ENCODE measurements at regions not wholly inside any gene's neighbourhood (a gene's known extent, or its start where the extent isn't known, plus 50 kb on each side); places are given as distances from the start of the nearest gene placed in this dataset.

DNA sequence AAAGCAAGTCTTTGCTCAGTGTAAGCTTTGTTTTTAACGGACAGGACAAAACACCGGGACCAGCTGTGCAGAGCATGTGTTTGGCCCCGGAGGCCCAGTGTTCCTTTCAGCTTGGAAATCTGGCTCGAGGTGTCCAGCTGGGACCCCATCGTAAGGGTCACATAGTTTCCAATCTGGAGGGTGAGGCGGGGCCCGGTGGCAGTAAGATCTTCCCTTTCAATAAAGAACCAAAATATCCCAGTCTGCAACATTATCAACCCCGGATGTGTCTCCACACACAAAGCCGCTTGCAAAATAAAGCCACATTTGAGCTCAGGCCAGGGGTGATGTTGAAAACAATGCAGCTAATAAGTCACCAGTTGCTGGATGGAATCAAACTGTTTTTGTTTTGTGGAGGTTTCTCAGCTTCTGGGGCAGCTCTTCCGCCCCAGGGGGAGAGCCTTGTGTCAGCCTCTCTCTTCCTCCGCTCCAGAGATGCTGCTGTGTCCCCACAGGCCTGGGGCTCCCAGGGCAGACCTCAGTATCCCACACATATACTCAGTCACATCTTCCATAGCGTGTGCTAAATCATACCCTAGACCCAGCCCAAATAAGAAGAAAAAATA is 138.6 kb upstream of the GLI2 start:
- no peak for DNase-seq

- no peak for DNase-seq
Measured at GRCh38 chr2:120597595-120598193, 138.0 kb upstream of the GLI2 start.

GRCh38 chr2:120598416-120598815 is 137.3 kb upstream of the GLI2 start:
- DNase-seq: no peak

DNA sequence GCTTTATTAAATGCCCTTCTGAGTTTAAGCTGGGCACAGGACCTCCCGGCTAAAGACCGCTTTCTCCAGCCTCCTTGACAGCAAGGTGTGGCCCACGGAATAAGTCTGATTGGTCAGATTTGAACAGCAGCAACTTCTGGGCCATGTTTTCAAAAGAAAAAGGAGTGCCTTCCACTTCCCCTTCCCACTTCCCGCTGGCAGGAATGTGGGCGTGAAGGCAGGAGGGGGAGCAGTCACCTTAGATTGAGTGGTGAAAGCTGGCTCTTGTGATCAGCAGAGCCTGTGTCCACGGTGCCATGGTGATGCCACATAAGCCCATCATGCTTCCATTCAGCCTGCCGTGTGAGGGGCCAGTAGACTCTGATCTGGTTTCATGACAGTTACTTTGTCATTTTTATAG is 136.6 kb upstream of the GLI2 start:
- DNase-seq: no peak

DNA sequence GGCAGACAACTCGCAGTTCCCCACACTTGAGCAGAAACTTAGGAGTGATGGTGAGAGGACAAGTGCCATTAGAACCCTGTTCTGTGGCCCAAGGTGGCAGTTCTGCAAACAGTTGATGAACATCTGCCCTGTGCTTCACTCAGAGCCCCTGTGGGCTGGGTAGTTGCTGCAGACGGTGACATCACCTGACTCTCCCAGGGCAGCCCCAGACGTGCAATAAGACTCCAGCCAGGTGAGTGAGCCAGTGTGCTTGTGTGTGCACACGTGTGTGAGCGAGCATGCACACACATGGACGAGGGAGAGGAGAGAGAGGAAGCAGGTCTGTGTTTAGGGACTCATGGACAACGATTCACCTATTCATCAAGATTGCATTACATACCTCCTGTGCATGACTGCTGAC is 136.0 kb upstream of the GLI2 start:
- DNase-seq: no peak

- no peak for DNase-seq
Measured at GRCh38 chr2:120600335-120600734, 135.3 kb upstream of the GLI2 start.

DNA sequence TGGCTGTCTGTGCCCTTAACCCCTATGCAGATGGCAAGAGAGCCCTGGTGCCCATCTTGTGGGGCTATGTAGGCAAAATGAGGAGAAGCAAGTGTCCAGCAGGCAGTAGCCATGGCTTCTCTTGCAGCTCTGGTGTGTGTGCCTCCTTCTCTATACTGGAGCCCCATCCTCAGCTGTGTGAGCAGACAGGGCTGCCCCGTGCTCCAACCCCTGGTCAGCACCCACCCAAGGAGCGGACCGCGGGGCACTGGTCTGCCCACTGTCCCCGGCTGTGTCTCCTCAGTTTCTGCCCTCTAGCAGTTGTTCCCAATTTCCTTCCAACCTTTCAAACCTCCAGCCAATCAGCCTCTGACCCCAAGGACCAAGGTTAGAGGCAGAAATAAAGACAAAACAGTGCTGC is 134.9 kb upstream of the GLI2 start:
- DNase-seq: no peak

DNA sequence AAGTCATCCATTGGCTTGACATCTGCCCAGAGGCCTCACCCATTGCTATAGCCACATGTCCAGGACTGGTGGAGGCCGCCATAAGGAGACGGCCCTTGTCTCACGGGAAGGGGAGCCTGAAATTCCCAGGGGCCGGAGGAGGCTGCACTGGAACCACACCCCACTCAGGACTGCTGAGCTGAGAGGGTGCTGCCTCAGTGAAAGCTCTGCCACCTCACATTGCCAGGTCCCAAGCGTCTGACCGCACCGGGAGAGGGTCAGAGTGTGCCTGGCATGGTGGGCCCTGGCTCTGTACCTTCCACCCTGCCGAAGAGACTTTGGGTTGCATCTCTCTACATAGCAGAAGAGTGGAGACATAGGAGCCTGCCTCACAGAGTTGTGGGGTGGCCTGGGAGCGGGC is 134.1 kb upstream of the GLI2 start:
- DNase-seq: no peak

DNA sequence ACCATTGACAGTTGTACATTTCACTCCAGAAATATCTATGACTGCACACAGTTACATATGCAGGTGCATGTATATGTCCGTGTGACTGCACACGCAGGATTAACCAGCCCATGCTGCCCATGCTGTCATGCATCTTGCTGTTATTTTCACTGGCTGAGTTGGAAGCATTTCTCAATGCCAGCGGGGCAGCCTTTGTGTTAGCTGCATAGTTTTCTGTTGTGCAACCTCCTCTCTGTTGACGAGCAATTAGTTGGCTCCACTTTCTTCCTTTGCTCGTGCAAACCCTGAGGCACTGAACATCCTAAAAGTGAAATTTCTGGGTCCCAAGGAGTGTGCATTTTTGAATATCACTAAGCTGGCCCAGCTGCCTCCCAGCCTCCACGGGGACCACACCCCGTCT is 133.4 kb upstream of the GLI2 start:
- DNase-seq: no peak

DNA sequence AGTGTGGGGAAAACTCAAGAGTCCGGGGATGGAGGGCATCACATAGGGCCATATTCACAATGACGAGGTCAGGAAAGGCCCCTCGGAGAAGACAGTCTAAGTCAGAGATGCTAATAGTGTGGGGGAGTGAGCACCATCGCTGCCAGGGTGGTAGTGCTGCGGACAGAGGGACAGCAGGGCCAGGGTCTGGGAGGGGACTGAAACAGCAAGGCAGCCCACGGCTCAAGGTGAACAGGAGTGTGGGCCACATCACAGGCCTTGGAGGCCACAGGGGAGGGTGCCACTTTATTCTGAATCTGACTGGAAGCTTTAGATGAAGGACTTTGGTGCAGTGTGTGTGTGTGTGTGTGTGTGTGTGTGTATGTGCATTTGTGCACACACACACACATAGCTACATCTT is 130.9 kb upstream of the GLI2 start:
- DNase-seq: no peak

DNA sequence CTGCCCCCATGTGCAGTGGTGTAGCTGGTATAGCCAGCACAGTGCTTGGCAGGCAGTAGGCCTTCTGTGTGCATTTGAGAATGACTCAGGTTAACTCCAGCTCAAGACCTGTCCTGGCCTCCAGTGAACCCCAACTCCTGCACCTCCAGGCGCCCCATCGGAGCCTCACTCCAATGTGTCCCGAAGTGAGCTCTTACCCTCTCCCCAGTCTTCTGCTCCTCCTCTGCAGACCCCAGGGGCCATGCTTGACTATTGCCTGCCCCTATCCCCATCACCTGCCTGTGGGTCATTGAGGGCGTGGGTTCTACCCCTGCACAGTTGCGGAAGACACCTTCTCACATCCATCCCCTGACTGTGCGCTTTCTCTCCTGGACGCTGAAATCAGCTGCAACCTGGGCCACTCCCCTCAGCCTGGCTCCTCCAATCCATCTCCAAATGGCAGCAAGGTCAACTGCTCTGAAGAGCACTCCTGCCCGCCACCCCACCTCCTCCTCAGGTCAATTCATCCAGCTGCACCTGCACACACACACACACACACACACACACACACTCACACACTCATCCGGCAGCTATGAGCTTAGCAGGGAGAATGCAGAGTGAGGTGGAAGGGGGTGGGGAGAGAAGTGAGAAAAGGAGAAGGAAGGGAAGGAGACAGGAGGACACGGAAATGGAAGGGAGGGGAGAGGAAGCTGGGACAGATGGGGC is 130.3 kb upstream of the GLI2 start:
- DNase-seq: no peak

- DNase-seq: no peak
Measured at GRCh38 chr2:120606280-120606679, 129.4 kb upstream of the GLI2 start.

DNA sequence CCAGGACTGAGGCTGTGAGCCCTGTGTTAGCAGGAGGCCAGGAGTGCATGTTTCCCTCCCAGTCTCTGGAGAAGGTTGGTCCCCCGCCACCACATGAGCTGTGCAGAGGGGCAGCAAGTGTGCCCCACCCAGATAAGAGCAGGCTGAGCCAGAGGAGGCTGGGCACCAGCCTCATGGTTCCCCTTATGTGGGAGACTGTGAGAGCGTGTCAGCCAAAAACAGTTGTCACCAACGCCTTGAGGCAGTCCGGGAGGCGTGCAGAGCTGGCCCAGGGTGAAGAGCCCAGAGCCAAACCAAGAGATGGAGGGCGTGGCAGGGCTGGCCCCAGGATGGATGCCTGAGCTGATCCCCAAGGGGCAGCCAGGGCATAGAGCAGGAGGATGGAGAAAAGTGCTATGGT is 128.7 kb upstream of the GLI2 start:
- no peak for DNase-seq

GRCh38 chr2:120607506-120607905 is 128.2 kb upstream of the GLI2 start:
- no peak for DNase-seq

- no peak for DNase-seq
Measured at GRCh38 chr2:120607996-120608395, 127.7 kb upstream of the GLI2 start.

GRCh38 chr2:120609826-120610395 is 125.8 kb upstream of the GLI2 start:
- DNase-seq: no peak

- no peak for DNase-seq
Measured at GRCh38 chr2:120611016-120611415, 124.7 kb upstream of the GLI2 start.

GRCh38 chr2:120611961-120612360 is 123.7 kb upstream of the GLI2 start:
- DNase-seq: no peak

DNA sequence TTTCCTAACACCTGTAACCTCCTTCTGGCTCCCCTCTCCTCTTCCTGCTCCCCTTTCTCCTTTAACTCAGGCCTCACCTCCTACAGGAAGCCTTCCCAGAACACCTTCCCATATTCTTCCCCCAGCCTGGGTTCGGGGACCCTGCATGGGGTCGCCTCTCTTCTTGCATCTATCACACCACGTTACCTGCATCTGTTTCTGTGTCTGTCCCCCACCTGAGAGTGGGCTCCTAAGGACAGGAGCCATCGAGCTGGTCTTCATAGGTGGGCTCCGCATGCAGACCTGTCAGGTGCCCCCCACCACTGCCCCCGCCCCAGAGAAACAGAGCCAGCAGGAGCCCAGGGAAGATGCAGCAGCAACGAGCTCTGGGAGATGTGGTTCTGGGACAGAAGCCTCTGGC is 123.2 kb upstream of the GLI2 start:
- no peak for DNase-seq

DNA sequence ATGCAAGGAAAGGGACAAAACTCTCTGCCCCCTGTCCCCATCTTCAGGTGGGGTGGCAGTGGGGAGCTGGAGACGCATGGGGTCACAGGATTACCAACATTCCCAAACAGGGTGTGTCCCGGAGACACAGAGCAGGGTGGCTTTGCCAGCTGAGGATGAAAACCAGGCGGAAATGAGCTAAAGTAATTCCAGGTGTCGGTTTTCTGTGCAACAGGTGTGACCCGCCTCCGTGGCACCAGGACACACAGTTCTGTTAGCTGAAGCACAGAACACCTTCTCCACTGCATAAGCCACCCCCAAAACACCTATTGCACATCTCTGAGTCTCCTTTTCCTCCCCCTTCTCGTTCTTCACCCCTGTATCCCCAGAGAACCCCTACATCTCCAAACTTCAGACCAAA is 122.7 kb upstream of the GLI2 start:
- DNase-seq: no peak

- no peak for DNase-seq
Measured at GRCh38 chr2:120613742-120614571, 121.7 kb upstream of the GLI2 start.

GRCh38 chr2:120614901-120615300 is 120.8 kb upstream of the GLI2 start:
- no peak for DNase-seq

DNA sequence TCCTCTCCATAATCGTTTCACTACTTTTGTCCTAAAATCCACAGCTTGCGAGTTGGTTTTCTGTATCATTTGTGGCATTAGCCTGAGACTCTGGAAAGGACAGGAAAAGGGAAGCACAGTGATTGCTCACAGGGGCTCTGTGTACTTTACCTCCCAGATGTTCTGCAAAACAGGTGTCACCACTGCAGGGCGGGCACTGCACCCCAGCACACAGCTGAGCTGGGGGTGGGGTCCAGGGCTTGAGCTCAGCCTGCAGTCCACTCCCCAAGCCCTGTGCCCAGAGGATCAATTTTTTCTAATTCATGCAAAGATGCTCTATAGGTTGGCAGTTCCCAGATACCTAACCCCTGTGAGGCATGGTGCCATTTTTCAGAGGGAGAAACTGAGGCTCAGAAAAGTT is 119.4 kb upstream of the GLI2 start:
- no peak for DNase-seq
